ENCODE measurements at regions not wholly inside any gene's neighbourhood (a gene's known extent, or its start where the extent isn't known, plus 50 kb on each side); places are given as distances from the start of the nearest gene placed in this dataset.
"Not testable (repeated sequence)": the region's sequence is repeated elsewhere in the genome, so short reads cannot be mapped to it uniquely, and the experiment has no call there.

DNA sequence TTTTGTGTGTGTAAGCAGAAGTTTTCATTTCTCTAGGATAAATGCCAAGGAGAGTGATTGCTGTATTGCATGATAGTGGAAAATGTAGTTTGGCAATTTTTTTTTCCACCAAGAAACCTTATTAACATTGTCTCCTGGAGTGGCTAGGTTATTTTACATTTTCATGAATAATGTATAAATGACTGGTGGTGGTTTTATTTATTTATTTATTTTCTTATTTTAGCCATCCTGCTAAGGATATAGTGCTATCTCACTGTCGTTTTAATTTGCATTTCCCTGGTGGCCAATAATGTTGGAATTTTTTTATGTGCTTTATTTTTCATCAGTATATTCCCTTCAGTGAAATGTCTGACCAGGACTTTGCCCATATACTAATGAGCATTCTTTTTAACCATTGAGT, 328.3 kb upstream of the OR4C13 start:
- not testable (repeated sequence) for H3K4me1 ChIP-seq (ENCODE audit: control insufficient read depth, insufficient read depth, low read length); DNase-seq (ENCODE audit: low read depth); H3K9ac ChIP-seq (ENCODE audit: low read length)

DNA sequence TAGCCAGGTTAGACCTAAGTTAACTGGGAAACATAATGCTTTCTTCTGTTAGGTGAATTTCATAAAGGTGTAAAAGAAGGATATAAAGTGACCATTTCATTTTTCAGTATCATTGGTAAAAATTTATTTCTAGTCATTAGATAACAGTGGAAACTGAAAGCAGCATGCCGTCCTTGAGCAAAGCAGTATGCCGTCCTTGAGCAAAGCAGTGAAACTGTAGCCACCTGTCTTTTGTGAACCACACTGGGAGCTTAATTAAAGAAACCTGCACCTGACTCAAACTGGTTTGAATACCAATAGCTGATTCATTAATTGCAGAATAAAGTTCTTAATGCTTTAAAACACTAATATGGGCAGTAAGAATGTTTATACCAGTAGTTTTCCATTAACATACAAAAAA, 281.5 kb upstream of the OR4C13 start:
- H3K27me3 ChIP-seq (replicated peaks; ENCODE audit: control insufficient read depth, insufficient read depth, low read length); H3K9me3 ChIP-seq (ENCODE audit: control insufficient read depth, low read length); H3K4me1 ChIP-seq (ENCODE audit: control insufficient read depth, insufficient read depth, low read length); DNase-seq (ENCODE audit: low read depth); H3K9ac ChIP-seq (ENCODE audit: low read length); H3K4me3 ChIP-seq (ENCODE audit: low read length); H3K36me3 ChIP-seq (ENCODE audit: control insufficient read depth, insufficient read depth, low read length, severe bottlenecking): not testable (repeated sequence)

More for the DNA sequence above, 328.3 kb upstream of the OR4C13 start:
- H3K9me3 ChIP-seq (ENCODE audit: control insufficient read depth, low read length); H3K27me3 ChIP-seq (replicated peaks; ENCODE audit: control insufficient read depth, insufficient read depth, low read length); H3K4me3 ChIP-seq (ENCODE audit: low read length); H3K36me3 ChIP-seq (ENCODE audit: control insufficient read depth, insufficient read depth, low read length, severe bottlenecking): not testable (repeated sequence)

DNA sequence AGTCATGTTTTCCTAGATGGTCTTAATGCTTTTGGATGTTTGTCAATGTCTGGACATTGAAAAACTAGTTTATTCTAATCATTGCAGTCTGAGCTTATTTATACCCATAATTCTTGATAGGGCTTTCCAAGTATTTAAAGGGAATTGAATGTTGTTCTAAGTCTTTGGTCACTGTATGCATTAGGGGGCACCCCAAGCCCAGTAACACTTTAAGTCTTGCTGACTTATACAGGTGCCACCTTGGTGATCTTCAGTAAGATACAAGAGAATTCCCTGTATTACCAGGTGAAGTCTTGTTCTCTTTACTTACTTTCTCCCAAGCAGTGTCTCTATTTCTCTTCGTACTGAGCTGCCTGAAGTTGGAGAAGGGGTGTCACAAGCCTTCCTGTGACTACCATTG, 250.1 kb upstream of the OR4C13 start:
- H3K9ac ChIP-seq (ENCODE audit: low read length); H3K4me3 ChIP-seq (ENCODE audit: low read length): not testable (repeated sequence)

DNA sequence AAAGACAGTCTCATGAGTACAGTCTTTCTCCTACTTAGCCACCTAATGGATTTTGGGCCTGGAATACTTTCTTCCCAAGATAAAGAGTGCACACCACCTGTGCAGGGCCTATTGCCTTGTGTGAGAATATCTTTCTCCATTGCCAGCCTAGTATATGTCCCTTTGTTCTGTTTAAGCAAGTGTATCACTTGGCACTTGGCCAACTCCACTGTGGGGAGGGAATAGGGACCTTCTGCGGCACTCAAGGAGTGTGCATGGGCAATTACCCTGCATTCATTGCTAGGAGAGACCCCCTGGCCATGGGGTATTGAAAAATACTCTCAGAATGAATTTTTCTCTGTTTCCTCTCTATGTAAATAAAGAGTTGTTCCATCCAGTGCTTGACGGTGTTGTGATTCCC, 201.7 kb upstream of the OR4C13 start:
- H3K4me1 ChIP-seq (ENCODE audit: control insufficient read depth, insufficient read depth, low read length); H3K36me3 ChIP-seq (ENCODE audit: control insufficient read depth, insufficient read depth, low read length, severe bottlenecking); H3K9ac ChIP-seq (ENCODE audit: low read length); H3K9me3 ChIP-seq (ENCODE audit: control insufficient read depth, low read length); H3K27me3 ChIP-seq (replicated peaks; ENCODE audit: control insufficient read depth, insufficient read depth, low read length); DNase-seq (ENCODE audit: low read depth); H3K4me3 ChIP-seq (ENCODE audit: low read length): not testable (repeated sequence)

More for the DNA sequence above, 250.1 kb upstream of the OR4C13 start:
- H3K4me1 ChIP-seq (ENCODE audit: control insufficient read depth, insufficient read depth, low read length); H3K27me3 ChIP-seq (replicated peaks; ENCODE audit: control insufficient read depth, insufficient read depth, low read length); H3K9me3 ChIP-seq (ENCODE audit: control insufficient read depth, low read length); DNase-seq (ENCODE audit: low read depth); H3K36me3 ChIP-seq (ENCODE audit: control insufficient read depth, insufficient read depth, low read length, severe bottlenecking): not testable (repeated sequence)

DNA sequence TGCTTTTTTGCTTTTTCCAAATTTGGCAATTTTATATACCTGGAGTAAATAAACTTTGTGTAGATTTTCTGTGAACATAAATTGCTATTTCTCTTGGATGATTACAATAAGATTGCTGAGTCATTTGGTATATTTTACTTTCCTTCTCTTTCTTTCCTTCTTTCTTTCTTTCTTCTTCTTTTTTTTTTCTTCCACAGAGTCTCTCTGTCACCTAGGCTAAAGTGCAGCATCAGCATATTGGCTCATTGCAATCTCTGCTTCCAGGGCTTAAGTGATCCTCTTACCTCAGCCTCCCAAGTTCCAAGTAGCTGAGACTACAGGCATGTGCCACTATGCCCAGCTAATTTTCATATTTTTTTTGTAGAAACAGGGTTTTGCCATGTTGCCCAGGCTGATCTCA, 201.2 kb upstream of the OR4C13 start:
- H3K9ac ChIP-seq (ENCODE audit: low read length); H3K36me3 ChIP-seq (ENCODE audit: control insufficient read depth, insufficient read depth, low read length, severe bottlenecking); DNase-seq (ENCODE audit: low read depth); H3K27me3 ChIP-seq (replicated peaks; ENCODE audit: control insufficient read depth, insufficient read depth, low read length); H3K4me1 ChIP-seq (ENCODE audit: control insufficient read depth, insufficient read depth, low read length); H3K4me3 ChIP-seq (ENCODE audit: low read length); H3K9me3 ChIP-seq (ENCODE audit: control insufficient read depth, low read length): not testable (repeated sequence)

DNA sequence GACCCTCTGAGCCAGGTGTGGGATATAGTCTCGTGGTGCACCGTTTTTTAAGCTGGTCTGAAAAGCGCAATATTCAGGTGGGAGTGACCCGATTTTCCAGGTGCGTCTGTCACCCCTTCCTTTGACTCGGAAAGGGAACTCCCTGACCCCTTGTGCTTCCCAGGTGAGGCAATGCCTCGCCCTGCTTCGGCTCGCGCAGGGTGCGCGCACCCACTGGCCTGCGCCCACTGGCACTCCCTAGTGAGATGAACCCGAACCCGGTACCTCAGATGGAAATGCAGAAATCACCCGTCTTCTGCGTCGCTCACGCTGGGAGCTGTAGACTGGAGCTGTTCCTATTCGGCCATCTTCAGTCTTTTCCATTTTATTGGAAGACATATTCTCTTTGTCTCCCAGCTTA, 171.4 kb upstream of the OR4C13 start:
- not testable (repeated sequence) for H3K9ac ChIP-seq (ENCODE audit: low read length); H3K4me1 ChIP-seq (ENCODE audit: control insufficient read depth, insufficient read depth, low read length); H3K27me3 ChIP-seq (replicated peaks; ENCODE audit: control insufficient read depth, insufficient read depth, low read length); H3K36me3 ChIP-seq (ENCODE audit: control insufficient read depth, insufficient read depth, low read length, severe bottlenecking); H3K9me3 ChIP-seq (ENCODE audit: control insufficient read depth, low read length); DNase-seq (ENCODE audit: low read depth); H3K4me3 ChIP-seq (ENCODE audit: low read length)

DNA sequence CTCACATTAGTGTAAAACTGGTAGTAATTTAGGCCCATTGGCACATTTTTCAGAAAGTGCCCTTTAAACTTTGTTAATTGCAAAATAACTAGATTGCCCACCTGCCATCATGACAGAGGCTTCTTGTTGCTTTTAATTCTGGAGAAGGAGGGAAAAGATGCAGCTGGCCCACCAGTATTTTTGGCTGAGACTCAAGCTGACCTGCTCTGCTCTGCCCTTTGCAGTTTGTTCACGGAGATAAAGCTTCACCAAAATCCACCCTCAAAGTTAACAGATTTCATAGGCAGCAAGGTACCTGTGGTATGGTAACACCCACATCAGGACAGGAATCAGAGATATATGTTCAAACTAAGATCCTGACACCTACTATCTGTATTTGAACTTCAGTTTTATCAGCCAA, 170.2 kb upstream of the OR4C13 start:
- H3K4me1 ChIP-seq (ENCODE audit: control insufficient read depth, insufficient read depth, low read length); DNase-seq (ENCODE audit: low read depth); H3K9me3 ChIP-seq (ENCODE audit: control insufficient read depth, low read length); H3K9ac ChIP-seq (ENCODE audit: low read length); H3K36me3 ChIP-seq (ENCODE audit: control insufficient read depth, insufficient read depth, low read length, severe bottlenecking); H3K4me3 ChIP-seq (ENCODE audit: low read length); H3K27me3 ChIP-seq (replicated peaks; ENCODE audit: control insufficient read depth, insufficient read depth, low read length): not testable (repeated sequence)

DNA sequence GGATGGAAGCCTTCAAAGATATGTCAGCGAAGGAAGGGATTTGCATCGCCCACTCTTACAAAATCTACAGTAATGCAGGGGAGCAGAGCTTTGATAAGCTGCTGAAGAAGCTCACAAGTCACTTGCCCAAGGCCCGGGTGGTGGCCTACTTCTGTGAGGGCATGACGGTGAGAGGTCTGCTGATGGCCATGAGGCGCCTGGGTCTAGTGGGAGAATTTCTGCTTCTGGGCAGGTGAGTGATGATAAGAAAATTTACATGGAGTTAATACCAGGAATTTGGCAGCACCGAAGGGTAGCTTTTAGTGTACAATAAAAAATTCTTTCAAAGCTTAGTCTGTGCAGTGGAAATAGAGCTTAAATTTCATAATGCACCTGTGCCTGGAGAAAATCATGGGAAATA, 168.3 kb upstream of the OR4C13 start:
- not testable (repeated sequence) for H3K27me3 ChIP-seq (replicated peaks; ENCODE audit: control insufficient read depth, insufficient read depth, low read length); H3K36me3 ChIP-seq (ENCODE audit: control insufficient read depth, insufficient read depth, low read length, severe bottlenecking); H3K4me3 ChIP-seq (ENCODE audit: low read length); H3K4me1 ChIP-seq (ENCODE audit: control insufficient read depth, insufficient read depth, low read length); H3K9me3 ChIP-seq (ENCODE audit: control insufficient read depth, low read length); H3K9ac ChIP-seq (ENCODE audit: low read length); DNase-seq (ENCODE audit: low read depth)

DNA sequence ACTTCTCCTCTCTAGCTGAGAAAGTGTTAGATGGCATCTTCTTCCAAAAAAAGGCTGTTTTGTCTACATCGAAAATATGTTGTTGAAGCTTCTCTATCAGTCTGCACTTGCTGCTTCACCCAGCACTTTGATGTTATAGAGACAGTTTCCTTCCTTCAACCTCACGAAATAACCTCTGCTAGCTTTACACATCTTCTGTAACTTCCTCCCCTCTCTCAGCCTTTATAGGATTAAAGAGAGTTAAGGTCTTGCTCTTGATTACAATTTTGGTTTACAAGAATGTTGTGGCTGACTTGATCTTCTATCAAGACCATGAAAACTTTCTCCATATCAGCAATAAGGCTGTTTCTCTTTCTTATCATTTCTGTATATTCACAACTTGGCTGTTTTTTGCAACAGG, 162.4 kb upstream of the OR4C13 start:
- not testable (repeated sequence) for H3K27me3 ChIP-seq (replicated peaks; ENCODE audit: control insufficient read depth, insufficient read depth, low read length); DNase-seq (ENCODE audit: low read depth); H3K36me3 ChIP-seq (ENCODE audit: control insufficient read depth, insufficient read depth, low read length, severe bottlenecking); H3K9ac ChIP-seq (ENCODE audit: low read length); H3K4me1 ChIP-seq (ENCODE audit: control insufficient read depth, insufficient read depth, low read length); H3K4me3 ChIP-seq (ENCODE audit: low read length); H3K9me3 ChIP-seq (ENCODE audit: control insufficient read depth, low read length)

DNA sequence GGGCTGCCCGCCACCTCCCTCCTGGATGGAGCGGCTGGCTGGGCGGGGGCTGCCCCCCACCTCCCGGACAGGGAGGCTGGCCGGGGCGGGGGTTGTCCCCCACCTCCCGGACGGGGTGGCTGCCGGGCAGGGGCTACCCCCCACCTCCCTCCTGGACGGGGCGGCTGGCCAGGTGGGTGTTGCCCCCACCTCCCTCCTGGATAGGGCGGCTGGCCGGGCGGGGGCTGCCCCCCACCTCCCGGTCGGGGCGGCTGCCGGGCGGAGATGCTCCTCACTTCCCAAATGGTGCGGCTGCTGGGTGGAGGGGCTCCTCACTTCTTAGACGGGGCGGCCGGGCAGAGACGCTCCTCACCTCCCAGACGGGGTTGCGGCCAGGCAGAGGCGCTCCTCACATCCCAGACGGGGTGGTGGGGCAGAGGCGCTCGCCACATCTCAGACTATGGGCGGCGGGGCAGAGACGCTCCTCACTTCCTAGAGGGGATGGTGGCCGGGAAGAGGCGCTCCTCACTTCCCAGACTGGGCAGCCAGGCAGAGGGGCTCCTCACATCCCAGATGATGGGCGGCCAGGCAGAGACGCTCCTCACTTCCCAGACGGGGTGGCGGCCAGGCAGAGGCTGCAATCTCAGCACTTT, 153.9 kb upstream of the OR4C13 start:
- DNase-seq (ENCODE audit: low read depth); H3K36me3 ChIP-seq (ENCODE audit: control insufficient read depth, insufficient read depth, low read length, severe bottlenecking); H3K9me3 ChIP-seq (ENCODE audit: control insufficient read depth, low read length); H3K27me3 ChIP-seq (replicated peaks; ENCODE audit: control insufficient read depth, insufficient read depth, low read length); H3K9ac ChIP-seq (ENCODE audit: low read length); H3K4me1 ChIP-seq (ENCODE audit: control insufficient read depth, insufficient read depth, low read length); H3K4me3 ChIP-seq (ENCODE audit: low read length): not testable (repeated sequence)

DNA sequence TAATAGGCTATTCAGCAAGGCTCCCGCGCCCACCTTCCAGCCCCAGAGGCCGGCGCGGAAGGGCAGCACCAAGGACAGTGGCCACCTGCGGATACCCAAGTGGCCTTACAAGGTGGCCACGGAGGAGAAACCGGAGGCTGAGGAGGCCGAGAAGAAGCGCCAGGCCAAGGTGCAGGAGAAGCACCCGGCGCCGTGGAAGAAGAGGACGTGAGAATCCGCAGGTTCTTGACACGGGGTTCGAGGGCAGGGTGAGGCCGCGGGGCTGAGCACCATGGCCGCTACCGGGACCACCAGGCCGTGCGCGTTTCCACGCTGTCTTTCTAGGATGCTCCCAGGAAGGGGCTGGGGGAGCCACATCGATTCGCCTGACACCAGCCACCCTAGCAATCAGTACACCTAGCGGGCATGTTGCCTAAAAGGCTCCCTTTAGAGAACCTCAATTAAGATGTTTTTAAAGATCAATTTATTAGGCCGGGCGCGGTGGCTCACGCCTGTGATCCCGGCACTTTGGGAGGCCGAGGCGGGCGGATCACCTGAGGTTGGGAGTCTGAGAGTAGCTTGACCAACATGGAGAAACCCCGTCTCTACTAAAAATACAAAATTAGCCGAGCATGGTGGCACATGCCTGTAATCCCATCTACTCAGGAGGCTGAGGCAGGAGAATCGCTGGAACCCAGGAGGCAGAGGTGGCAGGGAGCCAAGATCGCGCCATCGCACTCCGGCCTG, 134.3 kb upstream of the OR4C13 start:
- not testable (repeated sequence) for DNase-seq (ENCODE audit: low read depth); H3K9ac ChIP-seq (ENCODE audit: low read length); H3K9me3 ChIP-seq (ENCODE audit: control insufficient read depth, low read length)

DNA sequence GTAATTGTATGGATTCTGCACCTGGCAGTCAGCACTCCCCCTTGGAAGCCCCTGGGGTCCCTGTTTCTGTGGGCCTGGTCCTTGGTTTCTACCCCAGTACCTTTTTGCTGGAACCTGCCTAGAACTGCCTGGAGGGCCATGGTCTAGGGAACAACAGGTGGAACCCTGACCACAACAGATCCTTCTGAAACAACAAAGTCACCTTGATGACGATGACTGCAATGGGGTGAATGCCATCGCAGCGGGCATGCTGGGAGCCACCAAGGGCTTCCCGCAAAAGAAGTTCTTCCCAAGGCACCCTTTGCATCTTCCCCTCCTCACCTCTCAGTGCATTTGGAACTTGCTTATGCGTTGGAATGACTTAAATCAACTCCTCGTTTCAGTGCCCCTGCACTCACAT, 129.0 kb upstream of the OR4C13 start:
- not testable (repeated sequence) for H3K4me1 ChIP-seq (ENCODE audit: control insufficient read depth, insufficient read depth, low read length); H3K36me3 ChIP-seq (ENCODE audit: control insufficient read depth, insufficient read depth, low read length, severe bottlenecking); H3K9ac ChIP-seq (ENCODE audit: low read length); H3K4me3 ChIP-seq (ENCODE audit: low read length); DNase-seq (ENCODE audit: low read depth); H3K9me3 ChIP-seq (ENCODE audit: control insufficient read depth, low read length); H3K27me3 ChIP-seq (replicated peaks; ENCODE audit: control insufficient read depth, insufficient read depth, low read length)

More for the DNA sequence above, 134.3 kb upstream of the OR4C13 start:
- H3K36me3 ChIP-seq (ENCODE audit: control insufficient read depth, insufficient read depth, low read length, severe bottlenecking); H3K4me3 ChIP-seq (ENCODE audit: low read length); H3K4me1 ChIP-seq (ENCODE audit: control insufficient read depth, insufficient read depth, low read length); H3K27me3 ChIP-seq (replicated peaks; ENCODE audit: control insufficient read depth, insufficient read depth, low read length): not testable (repeated sequence)
